HFF-Myc (cell line): ENCODE measurements at regions not wholly inside any gene's neighbourhood (a gene's known extent, or its start where the extent isn't known, plus 50 kb on each side); places are given as distances from the start of the nearest gene placed in this dataset.

Source experiments
- DNase-seq: peaks from one replicate; pipeline ENCODE4 v3.0.0-alpha.2; 2011; ENCODE audit warnings: low read depth; ENCODE audit errors: extremely low read depth
- H3K4me3 ChIP-seq: replicated peaks from 2 replicates; pipeline ENCODE4 v1.5.1; 2011; ENCODE audit warnings: low read depth, mild to moderate bottlenecking, control low read depth, low read length
- TF ChIP-seq, protein P1 (sequence below): IDR thresholded peaks from 2 replicates; pipeline ENCODE4 v1.5.1; 2012; ENCODE audit warnings: mild to moderate bottlenecking, low read depth, low read length, control low read depth; ENCODE audit errors: missing control alignments

DNA sequence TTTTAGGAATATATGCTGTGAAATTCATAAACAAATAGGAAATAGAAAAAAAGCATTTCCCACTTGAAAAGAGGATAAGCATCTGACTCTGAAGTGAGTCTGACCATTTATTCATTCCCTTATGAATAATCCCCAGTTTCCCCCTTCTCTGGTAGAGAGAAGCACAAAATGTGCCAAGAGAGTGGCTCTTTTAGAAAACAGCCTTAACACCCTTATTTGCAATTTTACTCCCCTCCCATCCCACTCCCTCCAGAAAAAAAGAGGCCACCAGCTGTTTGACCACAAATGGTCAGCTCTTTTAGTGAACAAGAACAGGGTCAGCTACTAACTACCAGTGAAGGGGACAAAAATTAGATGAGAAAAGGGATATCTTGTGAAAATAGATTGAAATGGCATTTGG lies 184.5 kb upstream of the ADAMTS9 start:
- TF ChIP-seq, protein P1, sequence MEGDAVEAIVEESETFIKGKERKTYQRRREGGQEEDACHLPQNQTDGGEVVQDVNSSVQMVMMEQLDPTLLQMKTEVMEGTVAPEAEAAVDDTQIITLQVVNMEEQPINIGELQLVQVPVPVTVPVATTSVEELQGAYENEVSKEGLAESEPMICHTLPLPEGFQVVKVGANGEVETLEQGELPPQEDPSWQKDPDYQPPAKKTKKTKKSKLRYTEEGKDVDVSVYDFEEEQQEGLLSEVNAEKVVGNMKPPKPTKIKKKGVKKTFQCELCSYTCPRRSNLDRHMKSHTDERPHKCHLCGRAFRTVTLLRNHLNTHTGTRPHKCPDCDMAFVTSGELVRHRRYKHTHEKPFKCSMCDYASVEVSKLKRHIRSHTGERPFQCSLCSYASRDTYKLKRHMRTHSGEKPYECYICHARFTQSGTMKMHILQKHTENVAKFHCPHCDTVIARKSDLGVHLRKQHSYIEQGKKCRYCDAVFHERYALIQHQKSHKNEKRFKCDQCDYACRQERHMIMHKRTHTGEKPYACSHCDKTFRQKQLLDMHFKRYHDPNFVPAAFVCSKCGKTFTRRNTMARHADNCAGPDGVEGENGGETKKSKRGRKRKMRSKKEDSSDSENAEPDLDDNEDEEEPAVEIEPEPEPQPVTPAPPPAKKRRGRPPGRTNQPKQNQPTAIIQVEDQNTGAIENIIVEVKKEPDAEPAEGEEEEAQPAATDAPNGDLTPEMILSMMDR, result no peak
- no peak overlapping the region for H3K4me3 ChIP-seq
- DNase-seq, result no peak

DNA sequence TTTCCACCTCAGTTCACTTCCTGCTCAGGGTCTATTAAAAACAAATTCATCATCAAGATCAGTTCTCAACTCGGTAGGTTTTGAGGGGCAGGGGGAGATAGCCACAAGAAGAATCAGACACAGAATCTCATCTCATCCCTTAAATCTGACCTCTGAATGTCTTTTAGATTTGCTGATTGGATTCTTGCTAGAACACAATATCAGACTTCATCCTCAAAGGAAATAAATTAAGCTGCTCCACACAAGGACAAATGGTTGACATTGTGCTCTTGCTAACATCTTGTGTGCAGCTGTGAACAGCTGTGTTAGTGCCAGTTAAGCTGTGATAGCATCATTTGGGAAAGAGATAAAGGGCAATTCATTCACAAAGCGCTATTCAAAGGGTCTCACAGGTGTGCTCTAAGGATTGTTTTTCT lies 184.0 kb upstream of the ADAMTS9 start:
- no peak overlapping the region for H3K4me3 ChIP-seq
- TF ChIP-seq, protein P1, result no peak
- no peak for DNase-seq

DNA sequence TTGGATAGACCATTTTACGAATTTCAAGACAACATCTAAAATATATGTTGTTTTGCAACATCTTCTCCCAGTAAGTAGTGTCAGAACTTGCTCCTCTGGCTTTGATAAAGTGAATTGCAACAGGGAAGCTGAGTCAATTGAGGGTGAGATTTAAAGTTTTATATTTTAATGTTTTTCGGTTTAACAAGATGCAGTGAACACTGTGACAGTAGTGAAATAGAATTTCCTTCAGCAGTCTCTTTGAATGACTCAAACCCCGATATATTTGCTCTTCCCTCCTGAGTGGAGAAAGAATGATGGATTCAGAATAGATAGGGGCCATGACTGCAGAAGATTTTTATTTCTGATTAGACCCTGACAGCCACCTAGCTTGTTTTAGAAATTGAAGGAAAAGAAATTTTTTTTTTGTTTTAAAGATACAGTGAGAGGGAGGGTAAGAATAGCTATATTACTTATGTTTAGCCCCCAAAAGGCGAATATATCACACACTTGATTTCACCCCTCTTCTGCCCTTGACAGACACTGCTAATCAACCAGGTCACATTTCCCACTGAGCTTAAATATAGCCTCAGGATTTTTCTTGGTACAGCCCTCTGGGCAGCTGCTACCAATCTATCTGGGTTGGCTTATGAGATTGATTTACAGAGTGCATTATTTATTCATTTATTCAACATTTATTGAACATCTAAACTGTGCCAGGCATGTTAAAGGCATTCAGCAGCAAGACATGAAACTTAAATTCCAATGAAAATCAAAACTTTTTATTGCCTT lies 183.3 kb upstream of the ADAMTS9 start:
- TF ChIP-seq, protein P1, result no peak
- no peak overlapping the region for H3K4me3 ChIP-seq
- no peak for DNase-seq

DNA sequence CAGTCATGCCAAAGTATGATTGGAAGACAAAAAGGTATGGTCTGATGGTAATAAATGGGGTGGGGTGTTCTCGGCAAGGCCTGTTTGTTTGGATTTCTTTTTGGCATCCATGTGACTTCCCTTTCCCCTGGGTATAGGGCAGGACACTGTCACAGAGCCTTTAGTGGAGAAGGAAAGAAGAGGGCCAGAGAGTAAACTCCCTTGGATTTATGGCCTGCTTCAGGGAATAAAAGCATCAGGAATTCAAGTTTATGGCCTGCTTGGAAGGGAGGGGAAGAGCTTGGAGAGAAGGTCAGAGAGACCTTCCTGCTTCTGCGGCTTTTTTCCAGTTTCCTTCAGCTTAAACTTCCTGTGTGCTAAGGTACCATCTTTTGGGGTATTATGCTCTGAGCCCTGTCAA lies 179.4 kb upstream of the ADAMTS9 start:
- no peak for DNase-seq
- TF ChIP-seq, protein P1, result no peak
- no peak overlapping the region for H3K4me3 ChIP-seq

DNA sequence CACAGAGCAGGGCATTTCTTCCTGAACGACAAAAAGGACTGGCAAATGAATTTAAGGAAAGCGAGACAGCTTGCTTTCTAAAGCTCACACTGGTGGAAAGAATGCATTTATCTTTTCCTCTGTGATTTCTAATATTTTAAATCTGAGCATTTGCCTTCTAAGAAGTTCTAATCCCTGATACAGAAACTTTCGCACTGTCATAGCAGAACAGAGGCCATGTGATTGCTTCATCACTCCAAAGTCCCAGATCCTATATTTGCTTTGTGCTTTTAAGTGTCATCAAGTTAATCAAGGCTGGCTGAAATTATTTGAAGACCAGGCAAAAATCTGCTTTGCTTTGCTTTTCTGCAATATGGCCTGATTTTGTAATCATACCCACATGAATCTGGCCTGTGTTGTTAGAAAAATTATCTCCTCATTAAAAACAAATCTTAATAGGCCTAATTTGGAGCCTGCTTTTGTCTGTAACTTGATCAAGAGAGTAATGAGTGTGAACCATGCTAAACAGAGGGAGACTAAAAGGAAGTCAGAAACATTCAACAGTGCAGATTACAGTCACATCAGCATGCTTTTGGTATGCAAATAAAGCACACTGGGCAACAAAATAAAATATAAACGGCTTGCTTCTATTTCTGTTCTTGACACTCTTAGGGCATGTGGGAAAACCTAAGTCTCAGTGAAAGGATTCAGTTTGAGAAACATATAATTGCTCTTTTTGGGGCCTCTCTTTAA lies 178.2 kb upstream of the ADAMTS9 start:
- H3K4me3 ChIP-seq, result no peak overlapping the region
- TF ChIP-seq, protein P1, result no peak
- no peak for DNase-seq

DNA sequence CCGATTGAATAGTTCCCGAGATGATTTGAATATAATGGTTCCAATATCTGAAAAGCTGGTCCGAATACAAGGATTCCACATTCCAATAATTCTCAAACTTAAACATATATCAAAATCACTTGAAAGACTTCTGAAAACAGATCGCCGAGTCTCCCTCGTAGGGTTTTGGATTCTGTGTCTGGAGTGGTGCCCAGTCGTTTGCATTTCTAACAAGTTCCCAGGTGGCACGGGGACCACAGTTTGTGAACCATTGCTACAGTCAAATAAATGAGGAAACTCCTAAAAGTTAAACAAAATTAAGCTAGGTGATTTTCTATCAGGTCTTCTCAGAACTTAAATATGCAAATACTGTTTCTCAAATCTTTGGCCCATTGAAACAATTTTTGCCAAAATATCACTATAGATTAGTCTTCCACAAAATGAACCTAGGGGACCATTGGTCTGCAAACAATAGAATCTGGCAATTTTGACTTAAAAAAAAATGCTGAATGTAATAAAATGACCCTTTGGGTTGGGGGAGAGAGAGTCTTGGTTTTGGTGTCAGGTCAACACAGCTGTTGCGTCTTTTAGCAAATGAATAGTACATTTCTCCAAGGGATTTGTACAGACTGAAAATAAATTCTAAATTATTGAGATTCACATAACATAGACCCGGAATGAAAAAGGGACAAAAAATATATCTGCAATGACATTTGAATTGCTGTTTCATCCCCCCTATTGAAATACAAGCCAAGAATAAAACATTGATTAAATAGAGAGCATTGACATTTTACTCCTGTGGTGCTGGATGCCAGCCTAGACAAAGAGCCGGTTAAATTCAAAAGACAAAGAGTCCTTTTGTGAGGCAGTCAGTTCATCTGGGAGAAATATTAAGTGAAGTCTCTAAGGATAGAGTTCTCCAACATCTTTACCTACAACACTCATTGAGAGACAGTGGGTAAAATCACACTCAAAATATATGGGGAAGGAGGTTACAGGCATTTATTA lies 175.7 kb upstream of the ADAMTS9 start:
- no peak overlapping the region for H3K4me3 ChIP-seq
- no peak for DNase-seq
- TF ChIP-seq, protein P1, result no peak
